Glomerular visceral epithelial cell (primary cell): ENCODE measurements at regions not wholly inside any gene's neighbourhood (a gene's known extent, or its start where the extent isn't known, plus 50 kb on each side); places are given as distances from the start of the nearest gene placed in this dataset.

Experiments used
- DNase-seq: peaks from one replicate; pipeline ENCODE4 v3.0.0-alpha.2; 2016; ENCODE audit errors: extremely low spot score

- DNase-seq, result no peak
These were observed 275.7 kb upstream of the THBS1 start for GRCh38 chr15:39304931-39305728.

- no peak for DNase-seq
These were observed 270.2 kb upstream of the THBS1 start for GRCh38 chr15:39310633-39311032.

- DNase-seq, result no peak
These were observed 267.9 kb upstream of the THBS1 start for GRCh38 chr15:39312984-39313383.

- no peak for DNase-seq
These were observed 267.4 kb upstream of the THBS1 start for GRCh38 chr15:39313467-39313866.

GRCh38 chr15:39313881-39314280 lies 267.0 kb upstream of the THBS1 start:
- DNase-seq, result no peak

GRCh38 chr15:39315206-39315850 lies 265.6 kb upstream of the THBS1 start:
- no peak for DNase-seq

- DNase-seq, result no peak
These were observed 263.7 kb upstream of the THBS1 start for GRCh38 chr15:39317225-39317624.

- no peak for DNase-seq
These were observed 262.6 kb upstream of the THBS1 start for GRCh38 chr15:39318231-39318630.

- no peak for DNase-seq
These were observed 260.5 kb upstream of the THBS1 start for GRCh38 chr15:39320355-39320754.

GRCh38 chr15:39320886-39321285 lies 260.0 kb upstream of the THBS1 start:
- no peak for DNase-seq

GRCh38 chr15:39321977-39322376 lies 258.9 kb upstream of the THBS1 start:
- no peak for DNase-seq

GRCh38 chr15:39323157-39323556 lies 257.7 kb upstream of the THBS1 start:
- no peak for DNase-seq

- no peak for DNase-seq
These were observed 257.2 kb upstream of the THBS1 start for GRCh38 chr15:39323706-39324105.

- DNase-seq, result no peak
These were observed 254.4 kb upstream of the THBS1 start for GRCh38 chr15:39326306-39326975.

- DNase-seq, result no peak
These were observed 253.7 kb upstream of the THBS1 start for GRCh38 chr15:39327005-39327730.

GRCh38 chr15:39330061-39330460 lies 250.8 kb upstream of the THBS1 start:
- no peak for DNase-seq

- DNase-seq, result no peak
These were observed 249.3 kb upstream of the THBS1 start for GRCh38 chr15:39331584-39331983.

- no peak for DNase-seq
These were observed 248.0 kb upstream of the THBS1 start for GRCh38 chr15:39332846-39333245.

- no peak for DNase-seq
These were observed 247.5 kb upstream of the THBS1 start for GRCh38 chr15:39333393-39333792.

- no peak for DNase-seq
These were observed 247.0 kb upstream of the THBS1 start for GRCh38 chr15:39333896-39334295.

GRCh38 chr15:39336926-39337325 lies 244.0 kb upstream of the THBS1 start:
- no peak for DNase-seq

GRCh38 chr15:39338251-39338650 lies 242.6 kb upstream of the THBS1 start:
- no peak for DNase-seq
